ENCODE measurements at regions not wholly inside any gene's neighbourhood (a gene's known extent, or its start where the extent isn't known, plus 50 kb on each side); places are given as distances from the start of the nearest gene placed in this dataset.

- TF ChIP-seq CTCF (conservative IDR thresholded peaks at IDR 0.05; ENCODE audit: low read depth, low read length) (no peak), EZH2 (IDR thresholded peaks at IDR 0.05; ENCODE audit: borderline replicate concordance, low read depth, low read length, poor library complexity, severe bottlenecking) (no peak)
These were observed 81.3 kb upstream of the BHLHE23 start for GRCh38 chr20:63087872-63088680.

Measured in A673 (cell line).